ENCODE measurements at regions not wholly inside any gene's neighbourhood (a gene's known extent, or its start where the extent isn't known, plus 50 kb on each side); places are given as distances from the start of the nearest gene placed in this dataset.
"Not testable (repeated sequence)": the region's sequence is repeated elsewhere in the genome, so short reads cannot be mapped to it uniquely, and the experiment has no call there.

DNA sequence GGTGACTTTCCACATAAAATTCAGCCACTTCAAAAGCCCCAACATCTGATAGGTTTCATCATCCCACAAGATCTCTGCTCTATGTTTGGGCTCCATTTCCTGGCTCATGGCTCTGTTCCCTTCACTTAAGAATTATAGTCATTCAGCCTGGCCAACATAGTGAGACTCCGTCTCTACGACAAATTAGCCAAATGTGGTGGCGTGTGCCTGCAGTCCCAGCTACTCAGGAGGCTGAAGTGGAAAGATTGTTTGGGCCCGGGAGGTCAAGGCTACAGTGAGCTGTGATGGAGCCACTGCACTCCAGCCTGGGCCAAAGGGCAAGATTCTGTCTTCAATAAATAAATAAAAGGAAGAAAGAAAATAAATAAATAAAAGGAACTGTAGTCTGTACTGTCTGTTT, 57.9 kb upstream of the CTSV start:
- no peak for DNase-seq

GRCh38 chr9:97089361-97089760, 50.4 kb upstream of the CTSV start:
- not testable (repeated sequence) for DNase-seq
